ENCODE measurements at regions not wholly inside any gene's neighbourhood (a gene's known extent, or its start where the extent isn't known, plus 50 kb on each side); places are given as distances from the start of the nearest gene placed in this dataset.

GRCh38 chr4:138907174-138907573, 108.4 kb upstream of the NOCT start:
- no peak for TF ChIP-seq MYC (IDR thresholded peaks at IDR 0.05; ENCODE audit: low read depth, low read length)
- TF ChIP-seq, protein P1, sequence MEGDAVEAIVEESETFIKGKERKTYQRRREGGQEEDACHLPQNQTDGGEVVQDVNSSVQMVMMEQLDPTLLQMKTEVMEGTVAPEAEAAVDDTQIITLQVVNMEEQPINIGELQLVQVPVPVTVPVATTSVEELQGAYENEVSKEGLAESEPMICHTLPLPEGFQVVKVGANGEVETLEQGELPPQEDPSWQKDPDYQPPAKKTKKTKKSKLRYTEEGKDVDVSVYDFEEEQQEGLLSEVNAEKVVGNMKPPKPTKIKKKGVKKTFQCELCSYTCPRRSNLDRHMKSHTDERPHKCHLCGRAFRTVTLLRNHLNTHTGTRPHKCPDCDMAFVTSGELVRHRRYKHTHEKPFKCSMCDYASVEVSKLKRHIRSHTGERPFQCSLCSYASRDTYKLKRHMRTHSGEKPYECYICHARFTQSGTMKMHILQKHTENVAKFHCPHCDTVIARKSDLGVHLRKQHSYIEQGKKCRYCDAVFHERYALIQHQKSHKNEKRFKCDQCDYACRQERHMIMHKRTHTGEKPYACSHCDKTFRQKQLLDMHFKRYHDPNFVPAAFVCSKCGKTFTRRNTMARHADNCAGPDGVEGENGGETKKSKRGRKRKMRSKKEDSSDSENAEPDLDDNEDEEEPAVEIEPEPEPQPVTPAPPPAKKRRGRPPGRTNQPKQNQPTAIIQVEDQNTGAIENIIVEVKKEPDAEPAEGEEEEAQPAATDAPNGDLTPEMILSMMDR (IDR thresholded peaks at IDR 0.05; ENCODE audit: low read depth, low read length), result no peak
- TF ChIP-seq POLR2A (IDR thresholded peaks at IDR 0.05; ENCODE audit: extremely low read depth, insufficient read length), result no peak
